Esophagus (tissue), 2 donors: ENCODE measurements at regions not wholly inside any gene's neighbourhood (a gene's known extent, or its start where the extent isn't known, plus 50 kb on each side); places are given as distances from the start of the nearest gene placed in this dataset.

Experiments used
- H3K27ac ChIP-seq, 2 donors: one replicate each; pipeline ENCODE4 v1.5.1; 2013; ENCODE audit warnings: low read depth in 2 of 2, mild to moderate bottlenecking in 2 of 2, inconsistent platforms in 1 of 2, low read length in 1 of 2, moderate library complexity in 1 of 2
- H3K27me3 ChIP-seq, 2 donors: one replicate each; pipeline ENCODE4 v1.6.1; 2013; ENCODE audit warnings: low read length in 2 of 2, control low read depth in 1 of 2, mild to moderate bottlenecking in 1 of 2; ENCODE audit not compliant: insufficient read depth in 2 of 2, control insufficient read depth in 1 of 2
- H3K36me3 ChIP-seq, 2 donors: one replicate each; pipeline ENCODE4 v1.6.1; 2013; ENCODE audit warnings: low read length in 1 of 2; ENCODE audit not compliant: control insufficient read depth in 2 of 2, insufficient read depth in 2 of 2
- H3K4me1 ChIP-seq, 2 donors: one replicate each; pipeline ENCODE4 v1.6.1; 2013; ENCODE audit warnings: low read length in 1 of 2; ENCODE audit not compliant: control insufficient read depth in 2 of 2, insufficient read depth in 2 of 2
- H3K4me3 ChIP-seq, 2 donors: one replicate each; pipeline ENCODE4 v1.5.1; 2013; ENCODE audit warnings: low read length in 2 of 2, mild to moderate bottlenecking in 2 of 2, low read depth in 1 of 2, moderate library complexity in 1 of 2
- H3K9me3 ChIP-seq, 2 donors: one replicate each; pipeline ENCODE4 v1.6.1; 2013; ENCODE audit warnings: mild to moderate bottlenecking in 2 of 2, low read depth in 1 of 2, low read length in 1 of 2, moderate library complexity in 1 of 2; ENCODE audit not compliant: control insufficient read depth in 2 of 2, insufficient read depth in 1 of 2
- WGBS, 2 donors: extraction: QIAGEN DNeasy Blood & Tissue Kit; methylation state at CpG; one replicate each; pipeline ENCODE4 v1.1.7; 2013; 5-methylcytosine and 5-hydroxymethylcytosine counted together
- donor health status: healthy with polysubstance abuse.
- donor health status: Bipolar disorder and iron deficiency.

- H3K27me3 ChIP-seq = no peaks in the 10 kb centered on the region
- no peak overlapping the region for H3K4me3 ChIP-seq
- H3K9me3 ChIP-seq = no peaks in the 10 kb centered on the region
- 75 to 94% methylated on average over 2 of the region's 2 CpGs for whole genome bisulfite sequencing, 2 donors
- no peaks in the 10 kb centered on the region for H3K4me1 ChIP-seq
- no peaks in the 10 kb centered on the region for H3K36me3 ChIP-seq
- H3K27ac ChIP-seq = no peak overlapping the region
Measured at GRCh38 chr6:137378090-137378369, 116.2 kb downstream of the OLIG3 start.

GRCh38 chr6:137373296-137373695, 120.9 kb downstream of the OLIG3 start:
- no peaks in the 10 kb centered on the region for H3K36me3 ChIP-seq
- H3K27ac ChIP-seq = no peak overlapping the region
- H3K27me3 ChIP-seq = no peaks in the 10 kb centered on the region
- H3K4me1 ChIP-seq = no peaks in the 10 kb centered on the region
- no peak overlapping the region for H3K4me3 ChIP-seq
- H3K9me3 ChIP-seq = no peaks in the 10 kb centered on the region
- 96 to 98% methylated on average over 1 of the region's 1 CpG for WGBS, 2 donors

- 86 to 89% methylated on average over 2 of the region's 2 CpGs for WGBS, 2 donors
- Histone ChIP-seq H3K4me1 (no peaks in the 10 kb centered on the region), H3K36me3 (no peaks in the 10 kb centered on the region), H3K27me3 (no peaks in the 10 kb centered on the region), H3K27ac (no peak overlapping the region), H3K4me3 (no peak overlapping the region), H3K9me3 (no peaks in the 10 kb centered on the region)
Measured at GRCh38 chr6:137372532-137372931, 121.7 kb downstream of the OLIG3 start.

- Histone ChIP-seq H3K27ac (no peak overlapping the region), H3K36me3 (no peaks in the 10 kb centered on the region), H3K4me3 (no peak overlapping the region), H3K27me3 (no peaks in the 10 kb centered on the region), H3K9me3 (no peaks in the 10 kb centered on the region), H3K4me1 (no peaks in the 10 kb centered on the region)
- WGBS, 2 donors = 72 to 88% methylated on average over 4 of the region's 4 CpGs
Measured at GRCh38 chr6:137371634-137372016, 122.6 kb downstream of the OLIG3 start.

GRCh38 chr6:137370871-137371633, 123.1 kb downstream of the OLIG3 start:
- H3K4me1 ChIP-seq = no peaks in the 10 kb centered on the region
- H3K36me3 ChIP-seq = no peaks in the 10 kb centered on the region
- 74 to 87% methylated on average over 2 of the region's 2 CpGs for WGBS, 2 donors
- no peak overlapping the region for H3K27ac ChIP-seq
- no peaks in the 10 kb centered on the region for H3K9me3 ChIP-seq
- H3K4me3 ChIP-seq = no peak overlapping the region
- no peaks in the 10 kb centered on the region for H3K27me3 ChIP-seq

- no peaks in the 10 kb centered on the region for H3K4me1 ChIP-seq
- no peak overlapping the region for H3K27ac ChIP-seq
- 56 to 63% methylated on average over 1 of the region's 1 CpG for WGBS, 2 donors
- no peaks in the 10 kb centered on the region for H3K9me3 ChIP-seq
- H3K27me3 ChIP-seq = no peaks in the 10 kb centered on the region
- H3K4me3 ChIP-seq = no peak overlapping the region
- H3K36me3 ChIP-seq = no peaks in the 10 kb centered on the region
Measured at GRCh38 chr6:137369136-137369535, 125.1 kb downstream of the OLIG3 start.

GRCh38 chr6:137365707-137366437, 128.3 kb downstream of the OLIG3 start:
- Histone ChIP-seq H3K4me3 (no peak overlapping the region), H3K9me3 (no peaks in the 10 kb centered on the region), H3K27me3 (no peaks in the 10 kb centered on the region), H3K36me3 (no peaks in the 10 kb centered on the region), H3K27ac (no peak overlapping the region), H3K4me1 (no peaks in the 10 kb centered on the region)
- 82 to 86% methylated on average over 14 of the region's 14 CpGs for WGBS, 2 donors

DNA sequence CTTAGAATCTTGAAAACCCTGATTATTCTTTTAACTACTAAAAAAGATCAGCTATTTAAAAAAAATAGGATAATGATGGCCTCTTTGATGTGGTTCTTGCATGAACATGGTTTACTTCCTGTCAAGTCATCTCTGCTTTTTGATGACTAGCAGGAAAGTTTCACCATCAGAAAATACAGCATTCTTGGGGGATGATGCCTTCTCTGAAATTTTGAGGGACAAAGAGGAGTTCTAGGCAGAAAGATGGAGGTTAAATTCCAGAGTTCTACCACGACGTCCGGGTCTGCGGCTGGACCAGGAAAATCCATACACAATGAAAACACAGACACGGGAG, 130.4 kb downstream of the OLIG3 start:
- no peaks in the 10 kb centered on the region for H3K27me3 ChIP-seq
- H3K9me3 ChIP-seq = no peaks in the 10 kb centered on the region
- no peaks in the 10 kb centered on the region for H3K36me3 ChIP-seq
- H3K4me3 ChIP-seq = no peak overlapping the region
- H3K4me1 ChIP-seq = no peaks in the 10 kb centered on the region
- WGBS, 2 donors = 80 to 87% methylated on average over 5 of the region's 5 CpGs
- no peak overlapping the region for H3K27ac ChIP-seq

DNA sequence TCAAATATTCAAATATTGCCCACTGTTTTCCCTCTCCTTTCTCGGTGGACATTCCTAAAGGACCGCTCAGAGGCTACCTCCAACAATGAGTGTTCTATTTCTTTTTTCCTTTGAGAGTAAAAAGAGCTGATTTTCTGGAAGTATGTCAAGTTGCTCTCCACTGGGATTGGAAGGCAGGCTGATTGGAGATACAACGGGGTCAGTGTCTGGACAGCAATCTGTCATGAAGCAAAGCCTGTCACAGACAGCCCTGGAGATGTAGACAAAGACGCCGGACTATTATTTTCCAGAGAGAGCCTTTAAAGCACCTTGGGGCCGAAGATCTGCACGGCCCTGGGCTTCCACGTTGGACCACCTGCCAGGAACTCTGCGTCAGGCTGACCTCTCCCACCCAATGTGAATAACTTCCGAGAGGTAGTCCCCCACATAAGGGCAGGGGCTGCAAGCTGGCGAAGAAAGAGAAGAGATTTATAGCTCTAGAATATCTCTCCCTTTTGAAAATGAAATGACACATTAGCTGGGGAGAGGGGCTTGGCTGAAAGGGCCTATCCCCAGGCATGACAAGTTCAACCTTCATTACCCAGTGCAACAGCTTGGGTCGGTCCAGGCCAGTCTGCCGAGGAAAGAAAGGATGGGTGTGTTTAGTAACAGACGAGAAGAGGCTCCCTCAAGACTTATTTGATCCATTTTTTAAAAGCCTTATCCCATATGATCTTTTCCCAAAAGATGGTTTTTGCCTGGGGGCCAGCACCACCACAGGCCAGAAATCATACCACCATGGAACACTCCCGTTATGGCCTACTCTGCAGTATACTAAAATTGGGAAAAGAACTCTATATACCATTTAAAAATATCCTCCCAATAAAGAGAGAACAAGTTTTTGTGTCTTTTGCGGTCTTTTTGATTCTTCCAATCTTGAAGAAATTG, 131.1 kb downstream of the OLIG3 start:
- H3K4me3 ChIP-seq = no peak overlapping the region
- H3K36me3 ChIP-seq = no peaks in the 10 kb centered on the region
- H3K4me1 ChIP-seq = no peaks in the 10 kb centered on the region
- WGBS, 2 donors = 80 to 81% methylated on average over 16 of the region's 16 CpGs
- H3K9me3 ChIP-seq = no peaks in the 10 kb centered on the region
- no peak overlapping the region for H3K27ac ChIP-seq
- H3K27me3 ChIP-seq = no peaks in the 10 kb centered on the region
